IPS-20b (cell line): ENCODE measurements at regions not wholly inside any gene's neighbourhood (a gene's known extent, or its start where the extent isn't known, plus 50 kb on each side); places are given as distances from the start of the nearest gene placed in this dataset.

Experiments
- H3K27ac ChIP-seq: one replicate; pipeline ENCODE4 v1.5.1; 2013; ENCODE audit warnings: low read length
- H3K27me3 ChIP-seq: 2 replicates; pipeline ENCODE4 v1.6.1; 2013; ENCODE audit warnings: mild to moderate bottlenecking, low read length, inconsistent platforms; ENCODE audit not compliant: insufficient read depth
- H3K36me3 ChIP-seq: 2 replicates; pipeline ENCODE4 v1.6.1; 2013; ENCODE audit warnings: low read depth, mild to moderate bottlenecking, inconsistent platforms, low read length, moderate library complexity; ENCODE audit not compliant: insufficient read depth
- H3K4me1 ChIP-seq: 2 replicates; pipeline ENCODE4 v1.6.1; 2013; ENCODE audit warnings: mild to moderate bottlenecking, control low read depth, inconsistent platforms, low read length, moderate library complexity; ENCODE audit not compliant: insufficient read depth
- H3K4me3 ChIP-seq: 2 replicates; pipeline ENCODE4 v1.5.1; 2013; ENCODE audit warnings: mild to moderate bottlenecking, low read length, inconsistent platforms
- H3K9ac ChIP-seq: 2 replicates; pipeline ENCODE4 v1.6.1; 2013; ENCODE audit warnings: low read depth, mild to moderate bottlenecking, inconsistent platforms, low read length, moderate library complexity
- H3K9me3 ChIP-seq: 2 replicates; pipeline ENCODE4 v1.6.1; 2013; ENCODE audit warnings: mild to moderate bottlenecking, low read depth, low read length, inconsistent platforms; ENCODE audit not compliant: insufficient read depth

DNA sequence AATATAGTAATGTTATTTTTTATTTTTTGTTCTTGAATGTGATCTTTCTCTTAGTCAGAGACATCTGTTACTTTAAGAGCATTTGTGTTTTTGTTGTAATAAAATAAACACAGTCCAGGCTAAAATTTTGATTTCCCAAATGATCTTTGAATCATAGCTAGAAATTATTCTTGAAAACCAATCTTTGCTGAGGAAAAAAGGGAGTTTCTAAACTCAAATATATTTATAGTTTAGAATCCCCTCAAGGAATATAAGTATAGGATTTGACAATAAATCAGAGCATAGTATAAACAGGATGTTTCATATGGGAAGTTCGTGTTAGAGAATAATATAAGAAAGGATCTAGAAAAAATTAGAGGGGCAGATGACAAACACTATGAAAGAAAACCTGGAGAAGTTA, 118.8 kb upstream of the ADAMTS19 start:
- Histone ChIP-seq H3K9me3 (no peaks in the 10 kb centered on the region), H3K36me3 (no peaks in the 10 kb centered on the region), H3K4me3 (no peak overlapping the region), H3K27ac (no peak overlapping the region), H3K27me3 (no peaks in the 10 kb centered on the region), H3K9ac (no peak overlapping the region), H3K4me1 (no peaks in the 10 kb centered on the region)

DNA sequence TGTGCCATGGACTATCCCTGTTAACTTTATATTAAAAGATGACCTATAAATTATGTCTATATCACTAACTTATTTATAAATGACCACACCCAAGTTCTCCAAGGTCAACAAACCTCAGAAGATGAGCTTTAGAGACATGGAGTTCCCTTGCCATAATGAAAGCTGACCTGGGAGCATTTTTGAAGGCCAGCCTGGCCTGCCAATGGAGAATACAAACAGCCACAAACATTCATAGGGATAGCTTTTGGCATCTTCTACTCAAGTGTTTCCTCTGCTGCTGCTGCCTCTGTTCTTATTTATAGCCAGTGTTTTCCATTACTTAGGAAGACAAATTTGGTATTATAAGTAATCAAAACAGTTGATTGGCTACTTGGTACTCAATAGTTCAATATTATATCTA, 117.3 kb upstream of the ADAMTS19 start:
- no peak overlapping the region for H3K9ac ChIP-seq
- no peak overlapping the region for H3K27ac ChIP-seq
- no peaks in the 10 kb centered on the region for H3K27me3 ChIP-seq
- no peaks in the 10 kb centered on the region for H3K4me1 ChIP-seq
- peaks cover under 1% of the 10 kb centered on the region; the same call in 1 of the 2 replicates for H3K9me3 ChIP-seq
- no peak overlapping the region for H3K4me3 ChIP-seq
- H3K36me3 ChIP-seq: no peaks in the 10 kb centered on the region

DNA sequence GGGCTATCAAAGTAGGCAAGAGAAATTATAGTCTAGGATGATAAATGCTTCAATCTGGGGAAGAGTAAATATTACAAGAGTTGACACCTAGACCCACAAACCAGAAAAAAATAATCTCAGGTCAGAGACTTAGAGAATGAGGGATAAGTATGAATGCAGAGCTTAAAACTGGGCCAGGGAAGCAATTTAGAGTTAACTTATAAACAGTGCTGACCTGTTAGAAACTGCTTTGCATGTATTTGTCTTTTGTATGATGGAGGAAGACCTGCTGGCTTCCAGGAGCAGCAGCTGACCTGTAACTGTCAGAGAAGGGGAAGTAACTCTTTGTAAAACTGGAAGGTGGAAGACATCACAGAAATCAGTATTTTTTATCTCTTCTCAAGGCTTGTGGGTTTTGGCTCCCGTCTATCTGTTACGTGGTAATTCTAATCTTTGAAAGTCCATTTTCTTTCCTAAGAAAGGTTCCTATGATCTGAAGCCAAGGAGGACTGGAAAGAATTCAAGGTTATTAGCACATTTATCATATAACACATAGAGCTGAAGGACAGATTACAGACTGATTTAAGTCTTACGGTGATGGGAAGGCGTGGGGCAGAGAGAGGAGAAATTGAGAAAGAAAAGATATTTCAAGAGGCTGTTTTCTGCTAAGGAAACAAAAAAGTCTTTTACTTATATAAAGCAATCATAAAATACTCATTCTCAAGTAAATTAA, 114.7 kb upstream of the ADAMTS19 start:
- Histone ChIP-seq H3K9me3 (peaks cover 8% of the 10 kb centered on the region; the same call in 1 of the 2 replicates), H3K4me3 (no peak overlapping the region), H3K4me1 (no peaks in the 10 kb centered on the region), H3K27me3 (no peaks in the 10 kb centered on the region), H3K36me3 (no peaks in the 10 kb centered on the region), H3K9ac (no peak overlapping the region), H3K27ac (no peak overlapping the region)

DNA sequence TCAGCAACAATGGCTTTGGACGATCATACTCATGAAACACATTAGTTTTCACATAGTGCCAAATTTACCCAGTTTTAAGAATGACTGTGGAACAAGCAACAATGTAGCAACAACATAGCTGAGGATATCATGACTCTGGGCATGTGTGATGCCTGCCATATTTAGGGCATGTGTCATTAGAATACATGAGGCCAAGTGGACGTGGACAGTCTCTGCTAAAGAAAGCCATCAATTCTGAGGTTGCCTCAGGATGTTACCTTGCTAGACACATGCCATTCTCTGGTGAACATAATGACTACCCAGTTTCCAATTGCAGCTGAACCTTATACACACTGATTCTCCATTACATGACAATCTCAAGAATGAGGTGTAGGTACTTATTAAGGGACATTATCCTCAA, 103.3 kb upstream of the ADAMTS19 start:
- H3K9ac ChIP-seq: no peak overlapping the region
- no peak overlapping the region for H3K4me3 ChIP-seq
- no peaks in the 10 kb centered on the region for H3K36me3 ChIP-seq
- H3K27me3 ChIP-seq: no peaks in the 10 kb centered on the region
- no peaks in the 10 kb centered on the region for H3K4me1 ChIP-seq
- no peak overlapping the region for H3K27ac ChIP-seq
- H3K9me3 ChIP-seq: no peaks in the 10 kb centered on the region

DNA sequence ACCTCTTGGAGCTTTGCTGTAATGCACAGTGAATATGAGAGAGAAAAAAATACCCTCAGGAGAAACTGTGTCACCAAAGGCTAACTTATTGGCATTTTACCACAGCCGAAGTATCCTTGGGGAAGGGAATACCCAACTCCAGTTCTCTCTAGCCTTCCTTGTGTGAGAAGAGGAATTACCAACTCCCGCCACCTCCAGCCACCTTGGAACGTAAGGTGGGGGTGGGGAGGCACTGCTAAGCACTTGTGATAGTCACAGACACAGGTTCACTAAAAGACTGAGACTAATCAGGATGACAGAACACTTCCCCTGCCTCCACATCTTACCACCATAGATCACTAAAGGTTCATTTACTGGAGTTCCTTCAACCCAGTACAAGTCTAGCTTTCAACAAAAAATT, 102.0 kb upstream of the ADAMTS19 start:
- H3K9me3 ChIP-seq: no peaks in the 10 kb centered on the region
- H3K27ac ChIP-seq: no peak overlapping the region
- no peaks in the 10 kb centered on the region for H3K27me3 ChIP-seq
- H3K4me1 ChIP-seq: no peaks in the 10 kb centered on the region
- no peaks in the 10 kb centered on the region for H3K36me3 ChIP-seq
- H3K4me3 ChIP-seq: no peak overlapping the region
- no peak overlapping the region for H3K9ac ChIP-seq

DNA sequence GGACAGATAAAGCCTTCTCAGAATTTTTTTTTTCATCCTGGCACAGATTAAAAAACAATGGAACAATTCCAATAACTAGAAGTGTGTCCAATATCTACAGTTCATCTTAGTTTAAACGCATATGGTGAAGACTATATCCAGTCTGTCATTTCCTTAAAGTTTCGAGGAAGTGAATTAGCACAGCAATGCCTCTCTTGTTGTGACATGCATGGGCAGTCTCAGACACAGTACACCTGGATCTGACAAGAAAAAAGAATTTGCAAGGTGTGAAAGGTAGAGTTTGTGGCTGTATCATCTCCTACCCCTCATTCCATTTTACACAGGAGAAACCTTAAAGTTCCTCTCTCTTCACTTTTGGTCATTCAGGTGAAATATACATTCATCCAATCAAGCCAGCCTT, 100.6 kb upstream of the ADAMTS19 start:
- Histone ChIP-seq H3K27me3 (no peaks in the 10 kb centered on the region), H3K9ac (no peak overlapping the region), H3K4me3 (no peak overlapping the region), H3K4me1 (no peaks in the 10 kb centered on the region), H3K27ac (no peak overlapping the region), H3K9me3 (no peaks in the 10 kb centered on the region), H3K36me3 (no peaks in the 10 kb centered on the region)

DNA sequence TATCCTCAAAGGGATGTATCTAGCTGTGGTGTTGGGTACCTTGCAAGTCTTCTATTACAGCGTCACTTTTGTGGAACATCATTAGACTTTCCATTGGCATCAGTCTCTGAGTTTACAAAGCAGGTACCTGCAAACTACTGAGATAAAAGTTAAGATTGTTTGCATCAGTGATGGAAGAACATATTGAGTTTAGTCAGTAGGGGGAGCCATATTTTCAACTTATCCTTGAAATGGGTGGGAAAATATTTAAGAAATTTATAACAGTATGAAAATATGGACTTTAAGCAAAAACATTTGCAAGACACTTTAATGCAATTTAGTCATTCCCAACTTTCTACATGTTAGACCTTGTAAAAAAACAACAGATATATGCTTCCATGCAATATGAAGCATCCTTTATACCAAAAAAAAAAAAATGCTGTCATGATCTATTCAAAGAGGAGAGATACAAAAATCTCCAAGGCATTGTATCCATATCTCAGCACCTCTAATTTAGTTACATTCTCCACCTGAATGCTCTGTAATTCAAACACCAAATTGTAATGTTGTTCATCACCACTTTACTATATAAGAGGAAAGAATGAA, 98.6 kb upstream of the ADAMTS19 start:
- Histone ChIP-seq H3K9ac (no peak overlapping the region), H3K4me1 (no peaks in the 10 kb centered on the region), H3K36me3 (no peaks in the 10 kb centered on the region), H3K9me3 (no peaks in the 10 kb centered on the region), H3K27me3 (no peaks in the 10 kb centered on the region), H3K4me3 (no peak overlapping the region), H3K27ac (no peak overlapping the region)

DNA sequence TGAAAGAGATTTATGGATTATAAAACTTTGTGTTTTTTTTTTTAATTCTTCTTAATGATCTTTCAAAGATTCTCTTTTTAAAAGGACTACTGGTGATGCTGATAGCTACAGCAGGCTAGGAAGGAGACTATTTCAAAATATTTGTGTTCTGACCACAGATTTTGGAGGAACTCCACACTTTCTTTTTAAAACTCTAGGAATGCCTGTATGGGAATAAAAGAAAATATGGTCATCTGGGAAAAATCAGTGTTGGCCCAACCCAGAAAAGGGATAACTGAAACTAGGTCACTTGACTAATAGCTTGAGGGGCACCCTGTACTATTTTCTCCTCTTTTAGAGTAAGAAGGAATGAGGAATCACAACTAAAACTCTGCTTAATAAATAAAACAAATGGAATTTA, 97.6 kb upstream of the ADAMTS19 start:
- Histone ChIP-seq H3K9me3 (no peaks in the 10 kb centered on the region), H3K9ac (no peak overlapping the region), H3K4me3 (no peak overlapping the region), H3K4me1 (no peaks in the 10 kb centered on the region), H3K36me3 (no peaks in the 10 kb centered on the region), H3K27ac (no peak overlapping the region), H3K27me3 (no peaks in the 10 kb centered on the region)

DNA sequence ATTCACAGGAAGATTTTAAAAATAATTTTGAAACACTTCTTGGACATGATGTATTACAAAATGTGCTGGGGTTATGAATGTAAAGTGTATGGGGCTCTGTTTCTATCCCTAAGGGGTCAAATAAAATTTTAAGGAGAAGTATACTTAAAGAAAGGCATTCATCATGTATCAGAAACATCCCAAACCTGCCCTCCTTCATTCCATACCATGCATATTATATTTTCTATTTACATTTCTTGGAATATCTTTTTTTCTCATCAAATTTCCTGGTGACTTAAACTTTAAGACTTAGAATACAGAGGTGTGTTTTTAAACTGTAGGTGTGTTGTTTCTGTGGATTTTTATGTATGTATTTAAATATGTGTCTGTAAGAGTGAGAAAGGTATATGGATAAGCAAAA, 96.1 kb upstream of the ADAMTS19 start:
- Histone ChIP-seq H3K27me3 (no peaks in the 10 kb centered on the region), H3K4me1 (no peaks in the 10 kb centered on the region), H3K9ac (no peak overlapping the region)

DNA sequence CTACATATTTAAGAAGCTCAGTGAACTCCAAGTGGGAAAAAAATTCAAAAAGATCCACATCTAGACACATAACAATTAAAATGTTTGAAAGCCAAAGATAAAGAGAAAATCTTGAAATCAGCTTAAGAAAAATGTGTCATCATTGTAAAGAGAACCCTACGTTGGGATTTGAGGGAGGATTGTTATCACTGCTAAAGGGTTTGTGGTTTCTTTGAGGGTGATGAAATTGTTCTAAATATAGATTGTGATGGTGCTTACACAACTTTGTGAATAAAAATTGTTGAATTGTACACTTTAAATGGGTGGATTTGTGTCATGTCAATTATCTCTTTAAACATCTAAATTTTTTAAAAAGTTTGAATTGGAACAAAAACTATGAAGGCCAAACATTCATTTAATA, 92.2 kb upstream of the ADAMTS19 start:
- Histone ChIP-seq H3K36me3 (no peaks in the 10 kb centered on the region), H3K4me1 (no peaks in the 10 kb centered on the region), H3K27me3 (no peaks in the 10 kb centered on the region), H3K4me3 (no peak overlapping the region), H3K9me3 (no peaks in the 10 kb centered on the region), H3K27ac (no peak overlapping the region), H3K9ac (no peak overlapping the region)

More for the DNA sequence above, 96.1 kb upstream of the ADAMTS19 start:
- Histone ChIP-seq H3K36me3 (no peaks in the 10 kb centered on the region), H3K27ac (no peak overlapping the region), H3K4me3 (no peak overlapping the region), H3K9me3 (no peaks in the 10 kb centered on the region)

DNA sequence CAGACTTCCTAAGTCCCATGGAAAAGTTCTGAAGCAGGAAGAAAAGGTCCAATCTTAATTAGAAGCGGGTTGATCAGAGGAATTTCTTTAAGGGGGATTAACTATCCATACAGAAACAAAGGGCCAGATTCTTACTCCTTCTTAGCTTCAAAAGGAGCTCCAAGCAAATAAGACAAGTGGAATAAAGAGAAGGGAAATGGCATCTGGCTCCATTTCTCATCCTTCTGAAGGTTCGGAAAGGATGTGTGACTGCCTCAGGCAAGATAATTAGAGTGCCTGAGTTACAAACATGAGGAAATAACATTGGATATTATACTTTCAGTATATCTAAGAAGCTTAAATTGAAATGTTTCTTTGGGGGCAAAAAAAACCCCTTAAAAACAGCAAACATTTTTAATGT, 88.1 kb upstream of the ADAMTS19 start:
- Histone ChIP-seq H3K4me3 (no peak overlapping the region), H3K9me3 (no peaks in the 10 kb centered on the region), H3K27me3 (no peaks in the 10 kb centered on the region), H3K36me3 (no peaks in the 10 kb centered on the region), H3K27ac (no peak overlapping the region), H3K9ac (no peak overlapping the region), H3K4me1 (no peaks in the 10 kb centered on the region)

DNA sequence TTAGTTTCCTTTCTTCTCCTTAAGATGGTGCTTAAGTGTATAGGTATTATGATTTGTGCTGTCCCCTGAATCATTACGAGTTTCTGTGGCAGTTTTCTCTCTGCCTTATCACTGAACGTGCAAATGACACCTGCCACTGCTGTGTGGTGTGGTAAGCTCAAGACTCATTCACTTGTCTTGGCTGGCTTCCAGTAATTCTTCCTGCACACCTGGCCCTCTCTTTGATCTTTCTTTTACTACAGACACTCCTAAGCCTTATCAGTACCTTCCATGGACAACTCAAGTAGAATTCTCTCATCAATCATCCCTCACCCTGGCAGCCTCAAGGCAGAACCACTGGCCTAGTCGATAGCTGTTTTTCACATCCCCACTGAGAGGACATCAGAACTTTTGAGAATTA, 82.6 kb upstream of the ADAMTS19 start:
- Histone ChIP-seq H3K4me1 (no peaks in the 10 kb centered on the region), H3K9me3 (no peaks in the 10 kb centered on the region), H3K9ac (no peak overlapping the region), H3K36me3 (no peaks in the 10 kb centered on the region), H3K27me3 (no peaks in the 10 kb centered on the region), H3K4me3 (no peak overlapping the region), H3K27ac (no peak overlapping the region)
